CD4-positive, alpha-beta T cell treated with Interleukin-2 at 100 ng/mL for 4 hours (primary cell): ENCODE measurements at regions not wholly inside any gene's neighbourhood (a gene's known extent, or its start where the extent isn't known, plus 50 kb on each side); places are given as distances from the start of the nearest gene placed in this dataset.

ENCODE experiments used
- DNase-seq: peaks from one replicate; pipeline ENCODE4 v3.0.0-alpha.2; 2020; ENCODE audit warnings: low spot score

- no peak for DNase-seq
These were observed 196.0 kb upstream of the TLL1 start for GRCh38 chr4:165677081-165677480.

- no peak for DNase-seq
These were observed 194.7 kb upstream of the TLL1 start for GRCh38 chr4:165678236-165678935.

- no peak for DNase-seq
These were observed 194.1 kb upstream of the TLL1 start for GRCh38 chr4:165678936-165679325.

- no peak for DNase-seq
These were observed 192.2 kb upstream of the TLL1 start for GRCh38 chr4:165680821-165681220.

GRCh38 chr4:165682611-165683010 lies 190.4 kb upstream of the TLL1 start:
- no peak for DNase-seq

- DNase-seq: no peak
These were observed 188.7 kb upstream of the TLL1 start for GRCh38 chr4:165684177-165684805.

- DNase-seq: no peak
These were observed 186.3 kb upstream of the TLL1 start for GRCh38 chr4:165686756-165687155.

- DNase-seq: no peak
These were observed 183.9 kb upstream of the TLL1 start for GRCh38 chr4:165689159-165689558.

- no peak for DNase-seq
These were observed 181.0 kb upstream of the TLL1 start for GRCh38 chr4:165692082-165692481.

- DNase-seq: no peak
These were observed 174.8 kb upstream of the TLL1 start for GRCh38 chr4:165698272-165698671.

GRCh38 chr4:165699055-165699454 lies 174.0 kb upstream of the TLL1 start:
- no peak for DNase-seq

GRCh38 chr4:165700855-165701254 lies 172.2 kb upstream of the TLL1 start:
- no peak for DNase-seq

GRCh38 chr4:165707128-165707527 lies 165.9 kb upstream of the TLL1 start:
- DNase-seq: no peak

GRCh38 chr4:165709516-165709915 lies 163.5 kb upstream of the TLL1 start:
- no peak for DNase-seq

- DNase-seq: no peak
These were observed 163.0 kb upstream of the TLL1 start for GRCh38 chr4:165709973-165710526.

- no peak for DNase-seq
These were observed 161.6 kb upstream of the TLL1 start for GRCh38 chr4:165711436-165711835.

GRCh38 chr4:165711912-165712311 lies 161.1 kb upstream of the TLL1 start:
- DNase-seq: no peak

GRCh38 chr4:165714650-165715049 lies 158.4 kb upstream of the TLL1 start:
- DNase-seq: no peak

GRCh38 chr4:165715211-165715610 lies 157.8 kb upstream of the TLL1 start:
- no peak for DNase-seq

GRCh38 chr4:165715989-165716388 lies 157.0 kb upstream of the TLL1 start:
- no peak for DNase-seq

GRCh38 chr4:165716472-165716871 lies 156.6 kb upstream of the TLL1 start:
- no peak for DNase-seq

- DNase-seq: no peak
These were observed 154.4 kb upstream of the TLL1 start for GRCh38 chr4:165718660-165719059.

- DNase-seq: no peak
These were observed 152.5 kb upstream of the TLL1 start for GRCh38 chr4:165720411-165721082.
